ENCODE measurements at regions not wholly inside any gene's neighbourhood (a gene's known extent, or its start where the extent isn't known, plus 50 kb on each side); places are given as distances from the start of the nearest gene placed in this dataset.

GRCh38 chr3:6273878-6274277, 587.0 kb upstream of the GRM7 start:
- TF ChIP-seq CTCF (conservative IDR thresholded peaks at IDR 0.05), result no peak
- TF ChIP-seq ZFX (IDR thresholded peaks at IDR 0.05), result no peak
